M059J (cell line): ENCODE measurements at regions not wholly inside any gene's neighbourhood (a gene's known extent, or its start where the extent isn't known, plus 50 kb on each side); places are given as distances from the start of the nearest gene placed in this dataset.
"Not testable (repeated sequence)": the region's sequence is repeated elsewhere in the genome, so short reads cannot be mapped to it uniquely, and the experiment has no call there.

ENCODE experiments used
- DNase-seq: peaks from one replicate; pipeline ENCODE4 v3.0.0-alpha.2; 2012; ENCODE audit warnings: low read depth

GRCh38 chr12:90690120-90690519 lies 264.9 kb downstream of the CCER1 start:
- no peak for DNase-seq

GRCh38 chr12:90687682-90688081 lies 267.3 kb downstream of the CCER1 start:
- not testable (repeated sequence) for DNase-seq

- DNase-seq: no peak
These were observed 271.1 kb downstream of the CCER1 start for GRCh38 chr12:90683871-90684270.

- DNase-seq: peak; percentile 53
These were observed 272.6 kb downstream of the CCER1 start for GRCh38 chr12:90682398-90682797.

GRCh38 chr12:90679674-90680073 lies 275.3 kb downstream of the CCER1 start:
- no peak for DNase-seq

- no peak for DNase-seq
These were observed 277.4 kb downstream of the CCER1 start for GRCh38 chr12:90677552-90677951.

- no peak for DNase-seq
These were observed 277.9 kb downstream of the CCER1 start for GRCh38 chr12:90677055-90677454.

- no peak for DNase-seq
These were observed 279.9 kb downstream of the CCER1 start for GRCh38 chr12:90675106-90675505.

GRCh38 chr12:90672081-90672480 lies 282.9 kb downstream of the CCER1 start:
- DNase-seq: no peak

GRCh38 chr12:90663949-90664348 lies 291.0 kb downstream of the CCER1 start:
- DNase-seq: not testable (repeated sequence)

GRCh38 chr12:90659060-90659459 lies 295.9 kb downstream of the CCER1 start:
- DNase-seq: no peak

GRCh38 chr12:90653040-90653439 lies 301.9 kb downstream of the CCER1 start:
- peak; percentile 4 for DNase-seq

- no peak for DNase-seq
These were observed 302.7 kb downstream of the CCER1 start for GRCh38 chr12:90652280-90652679.

GRCh38 chr12:90645181-90645580 lies 309.8 kb downstream of the CCER1 start:
- DNase-seq: no peak

GRCh38 chr12:90631591-90632212 lies 323.3 kb downstream of the CCER1 start:
- DNase-seq: no peak

GRCh38 chr12:90630006-90630405 lies 325.0 kb downstream of the CCER1 start:
- no peak for DNase-seq

GRCh38 chr12:90628213-90628612 lies 326.8 kb downstream of the CCER1 start:
- DNase-seq: no peak

- peak; percentile 33 for DNase-seq
These were observed 327.6 kb downstream of the CCER1 start for GRCh38 chr12:90627180-90627896.

- DNase-seq: peak; percentile 18
These were observed 332.5 kb downstream of the CCER1 start for GRCh38 chr12:90622431-90622830.

- peak; percentile 16 for DNase-seq
These were observed 333.0 kb downstream of the CCER1 start for GRCh38 chr12:90621927-90622326.

GRCh38 chr12:90619943-90620342 lies 335.0 kb downstream of the CCER1 start:
- DNase-seq: no peak

GRCh38 chr12:90618586-90618985 lies 336.4 kb downstream of the CCER1 start:
- no peak for DNase-seq

GRCh38 chr12:90611891-90612290 lies 343.1 kb downstream of the CCER1 start:
- no peak for DNase-seq

- DNase-seq: no peak
These were observed 343.9 kb downstream of the CCER1 start for GRCh38 chr12:90611048-90611447.
